HG02981 (cell line): ENCODE measurements at regions not wholly inside any gene's neighbourhood (a gene's known extent, or its start where the extent isn't known, plus 50 kb on each side); places are given as distances from the start of the nearest gene placed in this dataset.
"Not testable (repeated sequence)": the region's sequence is repeated elsewhere in the genome, so short reads cannot be mapped to it uniquely, and the experiment has no call there.

ENCODE experiments used
- ATAC-seq: cut with Tn5 transposase; IDR thresholded peaks from one replicate; pipeline ENCODE4 v1.9.1; 2021; ENCODE audit warnings: mild to moderate bottlenecking, moderate library complexity; ENCODE audit not compliant: unreplicated experiment

- no peak for ATAC-seq
Measured at GRCh38 chr5:152058267-152058666, 133.6 kb upstream of the GLRA1 start.

- ATAC-seq: no peak
Measured at GRCh38 chr5:152056931-152057330, 132.3 kb upstream of the GLRA1 start.

- no peak for ATAC-seq
Measured at GRCh38 chr5:152052470-152052869, 127.8 kb upstream of the GLRA1 start.

GRCh38 chr5:152051499-152052454 lies 127.1 kb upstream of the GLRA1 start:
- ATAC-seq: no peak

- ATAC-seq: no peak
Measured at GRCh38 chr5:152046361-152046760, 121.7 kb upstream of the GLRA1 start.

- not testable (repeated sequence) for ATAC-seq
Measured at GRCh38 chr5:152038856-152039255, 114.2 kb upstream of the GLRA1 start.

- not testable (repeated sequence) for ATAC-seq
Measured at GRCh38 chr5:152026328-152027024, 101.8 kb upstream of the GLRA1 start.

GRCh38 chr5:152016421-152016820 lies 91.8 kb upstream of the GLRA1 start:
- ATAC-seq: no peak

GRCh38 chr5:152007653-152008335 lies 83.1 kb upstream of the GLRA1 start:
- no peak for ATAC-seq

GRCh38 chr5:152004095-152004494 lies 79.4 kb upstream of the GLRA1 start:
- no peak for ATAC-seq
